ENCODE measurements at regions not wholly inside any gene's neighbourhood (a gene's known extent, or its start where the extent isn't known, plus 50 kb on each side); places are given as distances from the start of the nearest gene placed in this dataset.

DNA sequence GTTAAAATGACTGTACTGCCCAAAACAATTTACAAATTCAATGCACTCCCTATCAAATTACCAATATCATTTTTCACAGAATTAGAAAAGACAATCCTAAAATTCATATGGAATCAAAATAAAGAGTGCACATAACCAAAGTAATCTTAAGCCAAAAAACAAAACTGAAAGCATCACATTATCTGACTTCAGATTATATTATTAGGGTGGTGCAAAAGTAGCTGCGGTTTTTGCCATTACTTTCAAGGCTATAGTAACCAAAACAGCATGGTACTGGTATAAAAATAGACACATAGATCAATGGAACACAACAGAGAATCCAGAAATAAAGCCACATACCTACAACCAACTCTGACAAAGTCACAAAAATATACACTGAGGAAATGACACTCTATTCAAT, 396.6 kb downstream of the EIPR1 start:
- TF ChIP-seq BHLHE40 (IDR thresholded peaks at IDR 0.05; ENCODE audit: low read length) (no peak), EZH2 (IDR thresholded peaks at IDR 0.05; ENCODE audit: borderline replicate concordance, low read depth, low read length) (no peak), ZFP30 (CRISPR knock-in tag; IDR thresholded peaks at IDR 0.05; ENCODE audit: borderline replicate concordance) (no peak), SNRNP70 (optimal IDR thresholded peaks at IDR 0.05; ENCODE audit: low read depth, low read length) (no peak), MYNN (IDR thresholded peaks at IDR 0.05) (no peak), MYNN (CRISPR knock-in tag; IDR thresholded peaks at IDR 0.05) (no peak), ZBTB8A (IDR thresholded peaks at IDR 0.05; ENCODE audit: partially characterized antibody) (no peak), ETV6 (IDR thresholded peaks at IDR 0.05; ENCODE audit: borderline replicate concordance in 1 of 2, low read depth in 2 of 2, low read length in 1 of 2) (no peak), ETV6 (CRISPR knock-in tag; IDR thresholded peaks at IDR 0.05; ENCODE audit: borderline replicate concordance) (no peak), DPF2 (IDR thresholded peaks at IDR 0.05) (no peak)
- TF ChIP-seq, protein P1, sequence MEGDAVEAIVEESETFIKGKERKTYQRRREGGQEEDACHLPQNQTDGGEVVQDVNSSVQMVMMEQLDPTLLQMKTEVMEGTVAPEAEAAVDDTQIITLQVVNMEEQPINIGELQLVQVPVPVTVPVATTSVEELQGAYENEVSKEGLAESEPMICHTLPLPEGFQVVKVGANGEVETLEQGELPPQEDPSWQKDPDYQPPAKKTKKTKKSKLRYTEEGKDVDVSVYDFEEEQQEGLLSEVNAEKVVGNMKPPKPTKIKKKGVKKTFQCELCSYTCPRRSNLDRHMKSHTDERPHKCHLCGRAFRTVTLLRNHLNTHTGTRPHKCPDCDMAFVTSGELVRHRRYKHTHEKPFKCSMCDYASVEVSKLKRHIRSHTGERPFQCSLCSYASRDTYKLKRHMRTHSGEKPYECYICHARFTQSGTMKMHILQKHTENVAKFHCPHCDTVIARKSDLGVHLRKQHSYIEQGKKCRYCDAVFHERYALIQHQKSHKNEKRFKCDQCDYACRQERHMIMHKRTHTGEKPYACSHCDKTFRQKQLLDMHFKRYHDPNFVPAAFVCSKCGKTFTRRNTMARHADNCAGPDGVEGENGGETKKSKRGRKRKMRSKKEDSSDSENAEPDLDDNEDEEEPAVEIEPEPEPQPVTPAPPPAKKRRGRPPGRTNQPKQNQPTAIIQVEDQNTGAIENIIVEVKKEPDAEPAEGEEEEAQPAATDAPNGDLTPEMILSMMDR (IDR thresholded peaks at IDR 0.05 in 2 of 3, conservative IDR thresholded peaks at IDR 0.05 in 1 of 3; ENCODE audit: insufficient read depth in 2 of 3, low read depth in 1 of 3, low read length in 3 of 3): no peak
- TF ChIP-seq, protein P2, sequence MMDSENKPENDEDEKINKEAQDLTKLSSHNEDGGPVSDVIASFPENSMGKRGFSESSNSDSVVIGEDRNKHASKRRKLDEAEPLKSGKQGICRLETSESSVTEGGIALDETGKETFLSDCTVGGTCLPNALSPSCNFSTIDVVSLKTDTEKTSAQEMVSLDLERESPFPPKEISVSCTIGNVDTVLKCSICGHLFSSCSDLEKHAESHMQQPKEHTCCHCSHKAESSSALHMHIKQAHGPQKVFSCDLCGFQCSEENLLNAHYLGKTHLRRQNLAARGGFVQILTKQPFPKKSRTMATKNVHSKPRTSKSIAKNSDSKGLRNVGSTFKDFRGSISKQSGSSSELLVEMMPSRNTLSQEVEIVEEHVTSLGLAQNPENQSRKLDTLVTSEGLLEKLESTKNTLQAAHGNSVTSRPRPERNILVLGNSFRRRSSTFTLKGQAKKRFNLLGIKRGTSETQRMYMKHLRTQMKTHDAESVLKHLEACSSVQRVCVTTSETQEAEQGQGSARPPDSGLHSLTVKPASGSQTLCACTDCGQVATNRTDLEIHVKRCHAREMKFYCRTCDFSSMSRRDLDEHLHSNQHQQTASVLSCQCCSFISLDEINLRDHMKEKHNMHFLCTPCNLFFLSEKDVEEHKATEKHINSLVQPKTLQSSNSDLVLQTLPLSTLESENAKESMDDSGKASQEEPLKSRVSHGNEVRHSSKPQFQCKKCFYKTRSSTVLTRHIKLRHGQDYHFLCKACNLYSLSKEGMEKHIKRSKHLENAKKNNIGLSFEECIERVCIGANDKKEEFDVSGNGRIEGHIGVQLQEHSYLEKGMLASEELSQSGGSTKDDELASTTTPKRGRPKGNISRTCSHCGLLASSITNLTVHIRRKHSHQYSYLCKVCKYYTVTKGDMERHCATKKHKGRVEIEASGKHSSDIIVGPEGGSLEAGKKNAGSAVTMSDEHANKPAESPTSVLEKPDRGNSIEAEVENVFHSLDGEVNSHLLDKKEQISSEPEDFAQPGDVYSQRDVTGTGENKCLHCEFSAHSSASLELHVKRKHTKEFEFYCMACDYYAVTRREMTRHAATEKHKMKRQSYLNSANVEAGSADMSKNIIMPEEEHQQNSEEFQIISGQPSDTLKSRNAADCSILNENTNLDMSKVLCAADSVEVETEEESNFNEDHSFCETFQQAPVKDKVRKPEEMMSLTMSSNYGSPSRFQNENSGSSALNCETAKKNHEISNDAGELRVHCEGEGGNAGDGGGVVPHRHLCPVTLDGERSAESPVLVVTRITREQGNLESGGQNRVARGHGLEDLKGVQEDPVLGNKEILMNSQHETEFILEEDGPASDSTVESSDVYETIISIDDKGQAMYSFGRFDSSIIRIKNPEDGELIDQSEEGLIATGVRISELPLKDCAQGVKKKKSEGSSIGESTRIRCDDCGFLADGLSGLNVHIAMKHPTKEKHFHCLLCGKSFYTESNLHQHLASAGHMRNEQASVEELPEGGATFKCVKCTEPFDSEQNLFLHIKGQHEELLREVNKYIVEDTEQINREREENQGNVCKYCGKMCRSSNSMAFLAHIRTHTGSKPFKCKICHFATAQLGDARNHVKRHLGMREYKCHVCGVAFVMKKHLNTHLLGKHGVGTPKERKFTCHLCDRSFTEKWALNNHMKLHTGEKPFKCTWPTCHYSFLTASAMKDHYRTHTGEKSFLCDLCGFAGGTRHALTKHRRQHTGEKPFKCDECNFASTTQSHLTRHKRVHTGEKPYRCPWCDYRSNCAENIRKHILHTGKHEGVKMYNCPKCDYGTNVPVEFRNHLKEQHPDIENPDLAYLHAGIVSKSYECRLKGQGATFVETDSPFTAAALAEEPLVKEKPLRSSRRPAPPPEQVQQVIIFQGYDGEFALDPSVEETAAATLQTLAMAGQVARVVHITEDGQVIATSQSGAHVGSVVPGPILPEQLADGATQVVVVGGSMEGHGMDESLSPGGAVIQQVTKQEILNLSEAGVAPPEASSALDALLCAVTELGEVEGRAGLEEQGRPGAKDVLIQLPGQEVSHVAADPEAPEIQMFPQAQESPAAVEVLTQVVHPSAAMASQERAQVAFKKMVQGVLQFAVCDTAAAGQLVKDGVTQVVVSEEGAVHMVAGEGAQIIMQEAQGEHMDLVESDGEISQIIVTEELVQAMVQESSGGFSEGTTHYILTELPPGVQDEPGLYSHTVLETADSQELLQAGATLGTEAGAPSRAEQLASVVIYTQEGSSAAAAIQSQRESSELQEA (IDR thresholded peaks at IDR 0.05; ENCODE audit: low read depth): no peak
- TF ChIP-seq, protein P3, sequence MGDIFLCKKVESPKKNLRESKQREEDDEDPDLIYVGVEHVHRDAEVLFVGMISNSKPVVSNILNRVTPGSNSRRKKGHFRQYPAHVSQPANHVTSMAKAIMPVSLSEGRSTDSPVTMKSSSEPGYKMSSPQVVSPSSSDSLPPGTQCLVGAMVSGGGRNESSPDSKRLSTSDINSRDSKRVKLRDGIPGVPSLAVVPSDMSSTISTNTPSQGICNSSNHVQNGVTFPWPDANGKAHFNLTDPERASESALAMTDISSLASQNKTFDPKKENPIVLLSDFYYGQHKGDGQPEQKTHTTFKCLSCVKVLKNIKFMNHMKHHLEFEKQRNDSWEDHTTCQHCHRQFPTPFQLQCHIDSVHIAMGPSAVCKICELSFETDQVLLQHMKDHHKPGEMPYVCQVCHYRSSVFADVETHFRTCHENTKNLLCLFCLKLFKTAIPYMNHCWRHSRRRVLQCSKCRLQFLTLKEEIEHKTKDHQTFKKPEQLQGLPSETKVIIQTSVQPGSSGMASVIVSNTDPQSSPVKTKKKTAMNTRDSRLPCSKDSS (IDR thresholded peaks at IDR 0.05; ENCODE audit: low read depth, partially characterized antibody): no peak
- TF ChIP-seq, protein P4, sequence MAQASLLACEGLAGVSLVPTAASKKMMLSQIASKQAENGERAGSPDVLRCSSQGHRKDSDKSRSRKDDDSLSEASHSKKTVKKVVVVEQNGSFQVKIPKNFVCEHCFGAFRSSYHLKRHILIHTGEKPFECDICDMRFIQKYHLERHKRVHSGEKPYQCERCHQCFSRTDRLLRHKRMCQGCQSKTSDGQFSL (CRISPR knock-in tag; IDR thresholded peaks at IDR 0.05): no peak
- TF ChIP-seq, protein P4 (tag; IDR thresholded peaks at IDR 0.05): no peak

All from K562 (cell line).